GM18511 (cell line): ENCODE measurements at regions not wholly inside any gene's neighbourhood (a gene's known extent, or its start where the extent isn't known, plus 50 kb on each side); places are given as distances from the start of the nearest gene placed in this dataset.

Experiments used
- ATAC-seq: cut with Tn5 transposase; IDR thresholded peaks from one replicate; pipeline ENCODE4 v1.9.1; 2021; ENCODE audit warnings: mild to moderate bottlenecking, moderate library complexity; ENCODE audit not compliant: unreplicated experiment

DNA sequence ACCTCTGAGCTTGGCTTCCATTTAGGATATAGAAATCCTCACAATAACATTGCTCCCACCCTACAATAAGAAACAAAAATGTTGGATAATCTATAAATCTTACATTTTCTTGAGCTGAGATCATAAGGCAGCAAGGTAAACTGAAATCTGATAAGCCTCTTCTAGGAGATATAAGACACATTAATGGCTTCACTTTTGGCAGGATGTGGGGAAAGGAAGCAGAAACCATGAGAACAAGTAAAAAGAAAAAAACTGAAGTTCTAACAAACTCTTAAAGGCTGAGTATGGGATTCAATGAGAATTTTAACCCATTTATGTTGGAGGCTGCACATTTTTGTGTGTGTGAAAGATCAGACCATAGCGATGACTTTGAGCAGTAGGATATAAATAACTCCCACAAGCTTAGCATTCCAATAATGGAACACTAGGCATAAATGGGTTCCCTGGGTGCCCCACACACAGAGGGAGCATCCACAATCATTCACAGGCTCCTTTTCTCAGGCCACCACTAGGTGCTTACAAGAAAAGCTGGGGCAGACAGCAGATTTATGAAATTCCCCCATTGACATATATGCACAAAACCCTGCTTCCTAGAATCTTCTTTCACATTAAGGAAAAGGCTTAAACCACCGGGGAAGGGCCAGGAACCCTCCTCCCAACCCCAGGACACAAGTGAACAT is 564.9 kb upstream of the MGMT start:
- ATAC-seq = no peak

DNA sequence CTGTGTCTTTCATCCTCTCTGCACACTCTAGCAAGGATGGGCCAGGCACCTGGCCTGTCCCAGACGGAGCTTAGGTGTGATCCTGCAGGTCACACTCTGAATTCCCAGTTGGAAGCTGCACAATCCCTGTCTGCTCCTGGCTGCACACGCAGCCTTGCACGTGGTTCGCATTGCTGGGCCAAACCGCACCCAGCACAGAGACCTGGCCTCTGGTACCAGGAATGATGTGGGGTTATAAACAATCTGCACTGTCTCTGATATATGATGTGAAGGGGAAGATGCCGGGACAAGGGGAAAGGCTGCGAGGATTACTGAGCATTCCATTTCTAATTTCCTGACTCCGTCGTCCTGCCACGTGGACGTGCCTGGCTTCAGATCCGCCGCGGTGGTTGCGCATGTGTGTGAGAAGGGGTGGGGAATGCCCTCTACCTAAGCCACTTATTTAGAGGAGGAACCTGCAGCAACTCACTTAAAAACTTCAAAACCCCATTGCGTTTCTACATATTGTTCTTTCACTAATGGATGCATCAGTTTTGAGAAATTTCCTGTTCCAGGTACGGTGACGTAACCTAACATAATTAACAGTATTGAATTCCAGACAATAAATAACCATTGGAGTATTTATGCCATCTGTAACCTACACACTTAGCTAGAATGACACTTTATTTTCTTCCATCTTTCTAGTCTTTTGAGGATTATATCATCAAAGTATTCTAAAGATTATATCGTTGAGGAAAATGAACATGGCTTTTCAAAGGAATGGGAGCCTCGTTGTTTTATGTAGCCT is 559.7 kb upstream of the MGMT start:
- no peak for ATAC-seq

DNA sequence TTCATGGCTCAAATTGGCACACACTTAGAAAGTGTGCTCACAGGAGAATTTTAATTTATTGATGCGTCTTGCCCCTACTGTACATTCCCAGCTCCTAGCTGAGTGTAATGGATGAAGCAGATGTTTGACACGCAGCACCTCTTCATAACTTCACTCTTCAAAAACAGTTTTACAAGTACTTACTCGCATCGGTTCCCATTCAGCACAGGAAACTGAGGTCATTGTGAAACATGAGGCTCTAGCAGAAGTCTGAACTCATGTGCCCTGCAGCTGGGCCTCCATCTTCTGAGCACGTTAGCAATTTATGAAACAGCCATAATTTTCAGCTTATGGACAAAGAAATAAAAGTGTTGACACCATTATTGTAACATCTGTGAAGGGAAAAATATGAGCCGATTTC is 558.9 kb upstream of the MGMT start:
- no peak for ATAC-seq

DNA sequence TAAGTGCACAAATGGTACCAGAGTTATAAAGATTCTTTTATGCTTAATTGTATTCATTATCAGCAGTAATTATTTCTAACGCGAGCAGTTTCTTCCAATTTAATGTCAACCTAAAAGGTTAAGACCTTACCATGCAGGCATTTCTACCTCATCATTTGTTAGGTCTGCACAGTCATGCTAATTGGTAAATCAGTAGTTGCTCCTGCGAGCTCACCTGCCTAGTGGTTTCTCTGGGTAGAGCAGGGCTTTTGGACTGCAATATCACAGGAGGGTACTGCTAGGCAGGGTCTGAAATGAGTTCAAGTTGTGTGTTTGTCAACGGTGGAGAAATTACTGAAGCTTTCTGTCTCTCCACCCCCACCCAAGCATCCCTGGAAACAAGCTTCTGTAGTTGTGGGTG is 558.5 kb upstream of the MGMT start:
- ATAC-seq = no peak

DNA sequence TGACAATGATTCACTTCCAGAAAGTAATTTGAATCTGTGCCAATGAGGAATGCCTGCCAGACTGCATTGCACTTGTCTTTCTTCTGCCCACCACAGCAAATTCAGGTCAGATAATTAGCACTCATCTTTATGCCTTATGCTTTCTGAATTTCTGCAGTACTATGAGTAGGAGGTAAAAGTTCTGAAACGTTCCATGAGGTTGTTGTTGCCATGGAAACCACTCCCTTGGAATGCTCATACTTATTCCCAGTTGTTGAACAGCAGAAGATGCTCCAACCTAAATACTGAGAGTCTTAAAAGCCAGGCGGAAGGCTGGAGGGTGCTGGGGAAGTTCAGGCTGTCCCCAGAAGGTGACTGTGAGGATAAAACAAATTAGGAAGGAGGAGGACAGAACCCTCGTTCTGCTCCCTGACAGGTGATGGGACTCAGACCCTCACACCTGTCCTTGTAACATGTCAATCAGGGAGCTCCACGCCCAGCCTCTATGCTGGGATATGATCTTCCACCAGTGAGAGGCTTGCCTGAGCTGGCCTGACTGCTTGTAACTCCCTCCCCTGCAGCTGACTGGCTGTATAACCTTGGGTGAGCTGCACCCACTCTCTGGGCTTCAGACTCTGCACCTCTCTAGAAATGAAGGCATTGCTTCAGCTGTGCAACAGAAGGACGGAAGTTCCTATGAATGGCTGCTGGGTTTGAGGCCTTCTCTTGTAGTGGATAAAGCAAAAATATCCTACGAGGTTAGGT is 554.3 kb upstream of the MGMT start:
- no peak for ATAC-seq

DNA sequence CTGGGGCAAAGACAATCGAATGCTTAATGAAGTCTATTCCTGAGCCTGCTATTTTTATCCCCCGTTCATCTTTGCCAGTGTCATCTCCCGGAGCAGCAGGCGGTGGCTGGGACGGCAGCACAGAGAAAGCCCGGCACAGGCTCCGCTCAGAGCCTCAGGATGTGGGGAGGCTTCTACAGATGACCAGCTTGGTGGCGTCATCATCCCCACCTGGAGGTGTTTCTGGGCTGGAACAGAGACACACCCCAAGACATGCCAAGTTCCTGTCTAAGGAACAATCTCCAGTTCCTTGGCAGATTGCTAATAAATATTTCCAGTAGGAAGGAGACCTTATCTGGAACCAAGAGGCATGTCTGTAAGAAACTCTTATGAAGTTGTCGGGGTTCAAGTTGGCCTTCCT is 552.4 kb upstream of the MGMT start:
- ATAC-seq = no peak

DNA sequence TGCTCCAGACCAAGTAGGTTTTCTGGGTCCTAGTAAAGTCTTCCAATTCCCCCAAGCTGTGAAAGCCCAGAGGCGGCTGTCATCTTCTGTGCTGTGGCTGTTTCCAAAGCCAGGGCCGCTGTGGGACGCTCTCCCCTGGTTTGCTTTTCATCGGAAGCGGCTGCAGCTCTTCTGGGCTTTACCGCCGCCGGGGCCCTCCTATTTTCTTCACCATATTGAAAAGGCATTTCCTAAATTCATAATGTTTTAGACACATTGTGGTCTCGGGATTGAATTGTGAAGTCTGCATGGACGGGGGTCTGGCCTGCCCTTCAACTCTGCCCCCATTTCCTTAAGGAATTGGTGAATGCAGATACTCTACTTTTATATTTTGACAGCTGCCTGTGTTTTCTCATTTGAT is 551.4 kb upstream of the MGMT start:
- no peak for ATAC-seq

DNA sequence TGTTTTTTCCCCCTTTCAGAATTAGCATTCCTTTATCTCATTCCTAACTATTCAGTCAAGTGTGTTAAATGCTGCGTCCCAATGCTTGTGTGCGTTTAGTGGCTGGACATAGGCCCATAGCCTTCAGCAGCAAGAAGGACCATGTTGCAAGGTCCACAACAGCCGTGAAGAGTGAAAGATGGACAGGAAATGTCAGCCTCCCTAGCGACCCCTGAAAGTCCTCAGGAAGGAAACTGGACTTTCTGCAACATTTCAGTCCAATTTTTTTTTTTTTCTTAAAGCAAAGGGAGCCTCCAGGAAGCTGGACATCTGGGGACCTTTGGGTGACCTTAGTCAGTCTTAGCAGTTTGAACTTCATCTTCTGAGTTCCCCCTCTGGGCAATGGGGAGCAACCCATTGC is 550.7 kb upstream of the MGMT start:
- ATAC-seq = no peak

DNA sequence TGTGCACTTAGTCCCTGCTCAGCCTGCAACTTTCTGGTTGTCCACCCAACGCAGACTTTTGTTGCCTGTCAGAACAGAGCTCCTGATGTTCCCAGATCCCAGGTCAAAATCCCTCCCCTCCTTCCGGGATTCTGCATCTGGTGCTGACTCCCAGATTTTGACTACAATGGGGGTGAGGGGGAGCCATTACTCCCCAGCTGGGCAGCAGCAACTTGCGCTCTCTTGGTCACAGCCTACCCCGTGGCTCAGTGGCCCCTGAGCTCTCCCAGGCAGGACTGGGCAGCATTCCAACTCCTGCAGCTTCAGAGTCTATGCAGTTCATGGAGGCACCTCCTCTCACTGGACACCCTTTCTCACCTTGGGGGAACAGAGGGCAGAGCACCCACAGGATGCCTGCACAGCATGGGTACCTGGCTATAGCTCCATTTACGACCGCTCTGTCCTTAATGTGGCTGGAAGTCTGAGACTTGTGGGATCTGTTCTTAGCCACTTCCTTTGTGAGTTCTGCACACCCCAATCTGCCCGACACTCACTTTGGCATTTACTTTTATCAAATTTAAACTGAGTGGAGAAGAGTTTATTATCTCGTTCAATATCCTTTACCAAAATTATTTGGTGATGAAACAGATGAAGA is 545.5 kb upstream of the MGMT start:
- ATAC-seq = no peak

DNA sequence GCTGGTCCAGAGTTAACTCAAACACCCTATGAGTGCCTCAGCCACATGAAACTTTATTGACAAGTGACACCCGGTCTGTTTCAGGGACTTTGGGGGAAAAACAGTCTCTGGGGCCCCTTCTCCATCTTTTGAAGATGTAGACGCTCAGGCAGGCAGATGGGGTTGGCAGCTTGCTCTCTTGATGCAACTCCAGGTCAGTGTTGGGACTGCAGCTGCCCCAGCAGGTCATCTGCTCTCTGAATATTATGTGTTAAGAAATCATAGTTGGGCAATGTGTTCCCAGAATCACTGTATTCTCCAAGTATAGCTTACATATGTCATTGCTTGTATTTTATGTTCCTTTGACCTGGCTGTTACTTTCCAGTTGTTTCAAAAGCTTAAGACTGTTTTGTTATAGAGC is 544.9 kb upstream of the MGMT start:
- ATAC-seq = no peak

DNA sequence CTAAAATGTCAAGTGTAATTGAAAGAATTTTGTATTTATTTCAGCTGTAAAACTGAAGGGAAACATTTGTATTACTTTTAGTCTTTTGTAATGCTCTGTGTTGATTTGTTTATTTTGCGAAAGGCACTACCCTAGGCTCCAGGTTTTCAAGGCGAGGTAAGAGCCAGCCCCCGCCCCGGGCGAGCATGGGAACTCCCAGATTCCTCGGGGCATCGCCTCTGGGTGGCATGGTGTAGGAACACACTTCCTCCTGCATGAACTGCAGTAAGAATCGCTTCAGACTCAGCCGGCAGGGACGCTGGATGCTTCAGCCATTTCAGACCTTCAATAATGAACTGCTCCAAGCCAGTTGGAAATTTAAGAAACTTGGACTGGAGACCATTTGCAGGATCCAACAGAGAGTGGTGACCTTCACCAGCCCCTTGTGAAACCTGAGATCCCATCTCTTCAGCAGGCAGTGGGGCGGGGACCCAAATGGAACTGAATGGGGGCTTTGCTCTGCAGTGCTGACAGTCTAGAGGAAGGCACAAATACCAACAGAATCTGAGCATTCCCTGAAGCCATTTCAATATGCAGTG is 544.3 kb upstream of the MGMT start:
- no peak for ATAC-seq

DNA sequence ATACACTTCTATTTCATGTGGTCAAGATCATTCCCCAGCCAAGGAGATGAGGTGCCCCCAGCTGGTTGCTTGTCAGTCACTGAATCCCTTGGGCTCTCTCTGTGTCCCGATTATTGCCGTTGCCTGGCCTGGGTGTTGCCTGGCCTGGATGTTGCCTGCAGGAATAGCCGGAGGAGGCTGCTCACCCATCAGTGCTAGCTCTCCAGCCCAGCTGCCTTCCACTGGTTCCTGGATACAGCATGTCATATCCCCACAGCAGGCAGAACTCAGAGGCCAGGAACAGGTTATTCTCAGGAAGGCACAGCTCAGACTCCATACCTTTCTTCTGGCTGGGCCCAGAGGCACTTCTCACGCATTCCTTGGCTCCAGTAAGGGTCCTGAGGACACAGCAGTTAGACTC is 542.1 kb upstream of the MGMT start:
- ATAC-seq = no peak

DNA sequence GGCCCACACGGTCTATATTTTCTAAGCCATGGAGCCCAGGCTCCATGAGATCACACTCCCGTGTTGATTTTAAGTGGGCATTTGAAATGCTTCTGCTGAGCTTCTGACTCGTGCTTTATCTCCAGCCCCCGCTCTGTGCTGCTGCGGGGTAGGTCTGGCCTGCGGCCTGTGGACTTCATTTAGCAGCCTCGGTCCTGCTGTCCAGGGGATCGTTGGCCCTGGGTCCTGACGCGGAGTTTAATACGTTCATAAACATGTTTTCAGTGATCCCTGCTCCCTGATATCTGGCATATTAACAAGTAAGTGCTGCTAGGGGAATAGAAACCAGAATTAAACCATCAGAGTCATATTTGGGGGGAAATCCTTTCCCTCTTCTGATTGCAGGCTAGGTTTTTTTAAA is 540.3 kb upstream of the MGMT start:
- no peak for ATAC-seq

DNA sequence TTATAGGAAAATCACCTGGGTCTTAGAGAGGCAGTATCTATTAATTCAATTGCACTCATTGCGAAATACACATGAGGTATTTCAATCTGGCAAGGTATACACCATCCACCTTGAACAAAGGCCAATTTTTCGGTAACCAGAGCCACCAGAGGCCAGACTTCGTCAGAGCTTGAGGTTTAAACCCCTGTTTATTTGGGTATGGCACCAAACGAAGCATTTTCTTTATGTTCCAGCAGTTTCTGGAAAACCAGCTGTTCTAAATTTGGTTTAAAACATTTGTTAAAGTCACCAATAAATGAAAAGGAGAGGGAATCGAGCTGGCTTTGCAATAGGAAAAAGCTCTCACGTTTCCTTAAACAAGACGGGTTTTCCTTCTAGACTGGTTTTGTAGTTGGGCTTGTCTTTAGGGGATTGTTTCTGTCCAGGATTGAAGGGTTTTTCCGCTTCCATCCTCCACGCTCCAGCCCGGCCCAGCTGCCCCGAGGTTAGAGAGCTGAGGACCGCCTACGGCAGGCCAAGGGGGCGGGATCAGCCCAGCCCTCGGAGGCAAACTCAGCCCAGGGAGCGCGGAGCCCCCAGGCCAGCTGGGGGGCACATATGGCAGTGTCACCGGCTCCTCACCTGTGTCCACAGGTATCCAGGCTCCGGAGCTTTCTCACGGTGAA is 539.4 kb upstream of the MGMT start:
- ATAC-seq = no peak

DNA sequence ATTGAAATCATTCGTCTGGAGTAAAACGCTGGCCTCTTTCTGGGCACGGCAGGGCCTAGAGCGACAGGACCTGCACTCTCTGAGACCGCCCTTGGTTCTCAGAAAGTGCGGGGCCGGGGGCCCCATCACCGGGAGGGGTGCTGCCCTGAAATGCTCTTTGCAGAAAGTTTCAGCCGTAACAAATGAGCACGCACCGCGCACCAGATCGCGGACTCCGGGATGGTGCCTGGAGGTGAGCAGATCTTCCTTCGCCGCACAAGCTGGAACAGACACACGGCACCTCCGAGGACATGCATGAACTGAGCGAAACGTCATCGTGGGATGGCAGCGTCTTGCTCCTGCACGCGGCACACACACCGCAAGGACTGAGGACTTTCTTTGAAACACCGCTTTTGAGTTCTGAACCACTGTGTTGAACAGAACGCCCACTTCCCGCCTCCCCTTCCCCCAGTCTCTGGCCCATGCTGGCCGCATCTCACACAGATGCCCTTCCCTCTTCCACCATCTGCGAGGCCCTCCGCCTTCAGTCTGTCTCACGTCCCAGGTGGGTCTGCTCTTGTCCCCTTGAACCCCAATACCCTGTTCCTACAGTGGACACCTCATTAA is 538.7 kb upstream of the MGMT start:
- ATAC-seq = no peak

DNA sequence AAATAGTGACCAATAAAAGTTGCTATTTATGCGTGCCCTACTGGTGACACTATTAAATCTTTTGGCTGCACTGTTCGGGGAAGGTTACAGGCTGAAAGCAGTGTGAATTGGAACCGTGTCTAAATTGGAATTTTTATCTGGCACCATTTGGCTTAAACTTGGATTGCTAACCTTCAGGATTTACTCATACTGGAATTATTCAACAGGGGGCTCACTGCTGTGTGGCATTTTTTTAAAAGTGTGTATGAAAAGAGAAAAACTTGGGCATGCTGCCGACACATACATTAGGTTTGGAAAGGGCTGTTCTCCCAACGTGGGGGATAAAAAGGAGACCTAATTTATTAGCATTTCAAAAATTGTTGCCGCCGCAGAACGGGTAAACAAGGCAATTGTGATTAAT is 537.9 kb upstream of the MGMT start:
- no peak for ATAC-seq

DNA sequence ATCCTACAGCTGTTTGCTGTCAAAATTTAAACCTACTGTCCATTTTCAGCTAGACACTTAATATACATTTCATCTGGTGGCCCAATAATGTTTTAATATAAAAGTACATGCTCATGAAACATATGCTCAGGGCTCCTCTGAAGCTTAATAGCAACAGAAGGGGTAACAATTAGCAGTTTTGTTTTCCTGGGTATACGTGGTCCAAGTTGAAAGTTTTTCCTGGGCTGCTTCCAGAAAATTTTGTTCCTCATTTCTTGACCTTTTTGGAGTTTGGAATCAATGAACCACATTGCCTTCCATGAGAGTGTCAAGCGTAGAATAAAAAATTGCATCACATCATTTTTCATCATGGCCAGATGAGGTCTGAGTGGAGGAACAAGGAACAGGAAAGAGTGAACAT is 537.3 kb upstream of the MGMT start:
- ATAC-seq = no peak

DNA sequence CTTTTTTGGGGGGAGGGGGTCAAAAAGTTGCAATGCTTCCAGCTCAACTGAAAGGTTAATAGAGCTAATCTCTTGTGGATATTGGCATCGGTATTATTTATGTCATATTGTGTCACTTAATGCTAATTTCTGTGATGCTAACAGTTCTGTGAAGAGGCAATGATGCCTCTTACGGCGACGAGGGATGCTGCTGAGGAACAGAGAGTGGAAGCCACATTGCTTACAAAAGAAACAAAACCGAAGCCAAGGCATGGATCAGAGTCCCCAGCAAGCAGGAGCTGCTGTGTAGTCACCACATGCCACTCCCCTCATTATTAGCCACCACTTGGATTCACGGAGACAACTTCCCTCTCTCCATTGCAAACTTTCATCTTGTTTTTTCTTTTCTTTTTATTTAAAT is 536.5 kb upstream of the MGMT start:
- ATAC-seq = no peak

DNA sequence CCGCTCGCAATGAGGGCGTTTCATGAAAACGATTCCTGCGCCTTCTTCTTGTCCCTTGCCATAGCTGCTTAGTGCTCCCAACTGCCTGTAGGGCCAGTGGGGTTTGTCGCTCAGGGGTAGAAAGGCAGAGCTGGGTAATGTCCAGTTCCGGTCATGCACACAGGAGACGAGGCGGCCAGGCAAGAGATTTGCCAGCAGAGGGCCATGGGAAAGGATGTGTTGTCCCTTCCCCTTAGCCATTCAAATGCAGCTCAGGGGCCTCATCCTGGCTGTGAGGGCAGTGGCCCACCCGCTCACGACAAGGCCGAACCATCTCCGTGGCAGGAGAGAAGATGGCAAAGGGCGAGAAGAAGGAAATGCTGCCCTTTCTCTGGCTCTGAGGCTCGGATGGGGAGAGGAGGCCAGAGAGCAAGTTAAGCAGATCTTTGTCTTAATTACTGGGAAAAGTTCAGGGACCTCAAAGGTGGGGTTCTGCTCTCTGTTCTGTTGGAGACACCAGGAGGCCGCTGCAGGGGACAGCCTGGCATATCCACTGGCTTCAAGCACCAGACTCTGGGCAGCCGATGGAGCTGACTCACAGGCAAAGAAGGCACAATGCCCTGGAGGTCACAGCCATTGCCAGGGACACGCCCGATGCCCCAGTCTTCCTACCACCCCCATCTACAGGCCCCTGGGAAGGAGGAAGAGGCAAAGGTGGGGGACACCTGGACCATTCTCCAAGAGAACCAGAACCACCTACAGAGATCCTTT is 534.8 kb upstream of the MGMT start:
- no peak for ATAC-seq

DNA sequence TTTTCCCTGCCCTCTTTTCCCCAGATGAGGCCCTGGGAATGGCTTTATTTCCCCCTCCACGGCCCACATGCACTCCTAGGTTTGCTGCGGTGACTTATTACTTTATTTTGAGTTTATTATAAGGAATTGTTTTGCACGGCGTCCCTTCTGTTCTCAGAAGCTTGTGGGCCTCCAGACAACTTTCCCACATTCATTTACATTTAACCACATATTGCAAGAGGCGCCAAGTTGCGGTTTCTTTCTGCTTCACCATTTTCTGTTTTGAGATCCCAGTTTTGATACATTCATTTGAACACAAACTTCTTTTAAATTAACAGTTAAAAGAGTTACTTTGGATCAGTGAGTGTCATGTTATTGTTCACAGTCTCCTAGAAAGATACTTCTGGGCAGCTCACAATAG is 532.5 kb upstream of the MGMT start:
- ATAC-seq = no peak
